PC-3 (cell line): ENCODE measurements at regions not wholly inside any gene's neighbourhood (a gene's known extent, or its start where the extent isn't known, plus 50 kb on each side); places are given as distances from the start of the nearest gene placed in this dataset.

Experiments
- ATAC-seq: fragments of 200-7000 bp; cut with Tn5 transposase; 2 replicates; pipeline ENCODE4 v1.9.1; 2020; ENCODE audit warnings: mild to moderate bottlenecking, moderate library complexity
- BruUV-seq: library from RNA; stranded (reverse); fragments of 400-500 nt; replicated peaks from 2 replicates; lab custom pipeline; 2021; lab: Mats Ljungman, UMichigan
- CTCF ChIA-PET: fragments of 300-600 bp; sonication (Branson Sonifier 250); formaldehyde crosslinking; loops from one replicate; lab custom pipeline; 2022; ENCODE audit warnings: antibody characterized with exemption; lab: Charles Lee
- POLR2A ChIA-PET: fragments of 300-600 bp; sonication (Branson Sonifier 250); formaldehyde crosslinking; loops from one replicate; lab custom pipeline; 2022; ENCODE audit warnings: antibody characterized with exemption; ENCODE audit not compliant: unreplicated experiment; lab: Charles Lee
- DNase-seq: peaks from one replicate; pipeline ENCODE4 v3.0.0-alpha.2; 2015
- H2AFZ ChIP-seq: fragments of 300-600 bp; sonication (generic); 2 replicates; pipeline ENCODE4 v1.6.0; 2016; ENCODE audit warnings: antibody characterized with exemption, low read length
- H3F3A ChIP-seq: fragments of 300-600 bp; sonication (generic); one replicate; pipeline ENCODE4 v1.6.0; 2017; ENCODE audit warnings: antibody characterized with exemption, low read length, control low read depth, mild to moderate bottlenecking; ENCODE audit not compliant: unreplicated experiment
- H3K27ac ChIP-seq: fragments of 300-600 bp; sonication (generic); 2 replicates; pipeline ENCODE4 v1.5.1; 2016; ENCODE audit warnings: mild to moderate bottlenecking, low read length
- H3K27me3 ChIP-seq: fragments of 300-600 bp; sonication (generic); 2 replicates; pipeline ENCODE4 v1.6.1; 2016; ENCODE audit warnings: low read length, mixed read lengths
- H3K36me3 ChIP-seq: fragments of 300-600 bp; sonication (generic); 2 replicates; pipeline ENCODE4 v1.6.1; 2016; ENCODE audit warnings: low read depth, mixed run types, low read length, mixed read lengths
- H3K4me1 ChIP-seq: fragments of 300-600 bp; sonication (generic); 2 replicates; pipeline ENCODE4 v1.5.1; 2016; ENCODE audit warnings: low read length; ENCODE audit not compliant: insufficient read depth
- H3K4me2 ChIP-seq: fragments of 300-600 bp; sonication (generic); 2 replicates; pipeline ENCODE4 v1.6.0; 2016; ENCODE audit warnings: low read length
- H3K4me3 ChIP-seq: fragments of 300-600 bp; sonication (generic); 2 replicates; pipeline ENCODE4 v1.5.1; 2016; ENCODE audit warnings: mild to moderate bottlenecking, low read length, mixed read lengths
- H3K79me2 ChIP-seq: fragments of 300-600 bp; sonication (generic); 2 replicates; pipeline ENCODE4 v1.6.1; 2017; ENCODE audit warnings: low read length, mixed read lengths
- H3K9ac ChIP-seq: fragments of 300-600 bp; sonication (generic); 2 replicates; pipeline ENCODE4 v1.6.0; 2016; ENCODE audit warnings: mild to moderate bottlenecking, low read length
- H3K9me2 ChIP-seq: fragments of 300-600 bp; sonication (generic); replicated peaks from 2 replicates; pipeline ENCODE4 v1.6.1; 2016; ENCODE audit warnings: mixed run types, low read length, mixed read lengths
- H3K9me3 ChIP-seq: fragments of 300-600 bp; sonication (generic); 2 replicates; pipeline ENCODE4 v1.6.1; 2016; ENCODE audit warnings: low read length, mixed read lengths
- H4K20me1 ChIP-seq: fragments of 300-600 bp; sonication (generic); 2 replicates; pipeline ENCODE4 v1.6.1; 2016; ENCODE audit warnings: low read length, mixed read lengths
- EZH2 ChIP-seq: fragments of 300-600 bp; sonication (generic); IDR thresholded peaks from one replicate; pipeline ENCODE4 v1.6.1; 2017; ENCODE audit warnings: antibody characterized with exemption, mild to moderate bottlenecking, low read length; ENCODE audit not compliant: unreplicated experiment
- EZH2phosphoT487 ChIP-seq: fragments of 300-600 bp; sonication (generic); IDR thresholded peaks from 2 replicates; pipeline ENCODE4 v1.6.1; 2018; ENCODE audit warnings: mild to moderate bottlenecking, antibody characterized with exemption, low read length, borderline replicate concordance
- intact Hi-C: fragments of 100-400 bp; cut with micrococcal nuclease; formaldehyde crosslinking; loops from 2 replicates; pipeline ENCODE4 v1.9.0; 2023
- TF ChIP-seq, protein P1 (sequence below): fragments of 300-600 bp; sonication (generic); conservative IDR thresholded peaks from 2 replicates; pipeline ENCODE4 v1.5.1; 2017; ENCODE audit warnings: antibody characterized with exemption, low read depth, mild to moderate bottlenecking, low read length

DNA sequence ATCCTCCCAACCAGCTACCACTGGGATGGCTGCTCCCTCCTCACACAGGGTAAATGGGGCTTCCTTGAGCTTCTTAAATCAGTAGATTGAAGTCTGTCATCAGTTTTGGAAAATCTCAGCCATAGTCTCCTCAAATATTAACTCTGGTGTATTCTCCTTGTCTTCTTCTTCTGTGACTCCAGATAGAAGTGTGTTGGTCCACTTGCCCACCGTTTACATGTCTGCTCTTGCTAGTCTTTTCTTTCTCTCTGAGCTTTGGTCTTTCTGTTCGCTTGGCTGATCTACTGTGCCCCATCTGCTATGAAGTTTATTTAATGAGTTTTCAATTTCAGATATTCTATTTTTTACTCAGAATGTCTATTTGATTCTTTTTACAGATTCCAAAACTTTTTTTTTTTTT is 281.7 kb upstream of the HDAC4 start:
- Histone ChIP-seq H3K4me1 (no peaks in the 10 kb centered on the region), H3K4me3 (no peak overlapping the region), H2AFZ (no peak overlapping the region), H3K27ac (no peak overlapping the region), H3K4me2 (no peak overlapping the region), H3F3A (no peaks in the 10 kb centered on the region), H3K9ac (no peak overlapping the region), H3K9me3 (no peaks in the 10 kb centered on the region), H3K36me3 (no peaks in the 10 kb centered on the region), H3K79me2 (no peaks in the 10 kb centered on the region), H3K9me2 (no peaks in the 10 kb centered on the region), H3K27me3 (peaks cover 92% of the 10 kb centered on the region), H4K20me1 (no peaks in the 10 kb centered on the region)
- ATAC-seq (no peak), DNase-seq (no peak)
- CTCF ChIA-PET: no interaction called here
- BruUV-seq: no TSS peak
- POLR2A ChIA-PET: no interaction called here
- TF ChIP-seq, protein P1, sequence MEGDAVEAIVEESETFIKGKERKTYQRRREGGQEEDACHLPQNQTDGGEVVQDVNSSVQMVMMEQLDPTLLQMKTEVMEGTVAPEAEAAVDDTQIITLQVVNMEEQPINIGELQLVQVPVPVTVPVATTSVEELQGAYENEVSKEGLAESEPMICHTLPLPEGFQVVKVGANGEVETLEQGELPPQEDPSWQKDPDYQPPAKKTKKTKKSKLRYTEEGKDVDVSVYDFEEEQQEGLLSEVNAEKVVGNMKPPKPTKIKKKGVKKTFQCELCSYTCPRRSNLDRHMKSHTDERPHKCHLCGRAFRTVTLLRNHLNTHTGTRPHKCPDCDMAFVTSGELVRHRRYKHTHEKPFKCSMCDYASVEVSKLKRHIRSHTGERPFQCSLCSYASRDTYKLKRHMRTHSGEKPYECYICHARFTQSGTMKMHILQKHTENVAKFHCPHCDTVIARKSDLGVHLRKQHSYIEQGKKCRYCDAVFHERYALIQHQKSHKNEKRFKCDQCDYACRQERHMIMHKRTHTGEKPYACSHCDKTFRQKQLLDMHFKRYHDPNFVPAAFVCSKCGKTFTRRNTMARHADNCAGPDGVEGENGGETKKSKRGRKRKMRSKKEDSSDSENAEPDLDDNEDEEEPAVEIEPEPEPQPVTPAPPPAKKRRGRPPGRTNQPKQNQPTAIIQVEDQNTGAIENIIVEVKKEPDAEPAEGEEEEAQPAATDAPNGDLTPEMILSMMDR: no peak
- no peak for TF ChIP-seq EZH2
- TF ChIP-seq EZH2phosphoT487: no peak
- intact Hi-C loops: no loop called here

DNA sequence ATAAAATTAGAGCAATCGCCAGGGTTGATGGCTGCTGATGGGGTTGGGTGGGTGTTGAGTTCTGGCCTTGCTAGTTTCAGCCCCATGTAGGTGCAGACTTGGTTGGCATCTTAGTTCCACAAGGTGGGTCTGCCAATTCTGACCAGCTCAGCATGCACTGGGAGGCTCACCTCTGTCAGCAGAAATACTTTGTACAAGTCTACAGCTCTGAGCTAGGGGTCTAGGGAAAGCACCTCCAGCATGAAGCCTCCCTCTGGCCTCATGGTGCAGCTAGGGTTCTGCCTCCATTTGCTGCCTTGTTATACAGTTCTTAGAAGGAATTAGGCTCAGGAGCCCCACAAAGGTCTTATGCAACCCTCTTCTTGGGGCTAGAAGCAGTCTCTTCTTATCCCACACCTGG is 278.9 kb upstream of the HDAC4 start:
- Histone ChIP-seq H3K27me3 (peaks cover 71% of the 10 kb centered on the region), H4K20me1 (no peaks in the 10 kb centered on the region), H3K9me2 (no peaks in the 10 kb centered on the region), H3K79me2 (no peaks in the 10 kb centered on the region), H3K4me3 (no peak overlapping the region), H3K9me3 (no peaks in the 10 kb centered on the region), H2AFZ (no peak overlapping the region), H3F3A (no peaks in the 10 kb centered on the region), H3K27ac (no peak overlapping the region), H3K4me1 (no peaks in the 10 kb centered on the region), H3K4me2 (no peak overlapping the region), H3K36me3 (no peaks in the 10 kb centered on the region), H3K9ac (no peak overlapping the region)
- TF ChIP-seq EZH2 (no peak), EZH2phosphoT487 (no peak)
- TF ChIP-seq, protein P1: no peak
- CTCF ChIA-PET: no interaction called here
- no TSS peak for BruUV-seq
- DNase-seq (no peak), ATAC-seq (no peak)
- POLR2A ChIA-PET: no interaction called here
- intact Hi-C loops: no loop called here

DNA sequence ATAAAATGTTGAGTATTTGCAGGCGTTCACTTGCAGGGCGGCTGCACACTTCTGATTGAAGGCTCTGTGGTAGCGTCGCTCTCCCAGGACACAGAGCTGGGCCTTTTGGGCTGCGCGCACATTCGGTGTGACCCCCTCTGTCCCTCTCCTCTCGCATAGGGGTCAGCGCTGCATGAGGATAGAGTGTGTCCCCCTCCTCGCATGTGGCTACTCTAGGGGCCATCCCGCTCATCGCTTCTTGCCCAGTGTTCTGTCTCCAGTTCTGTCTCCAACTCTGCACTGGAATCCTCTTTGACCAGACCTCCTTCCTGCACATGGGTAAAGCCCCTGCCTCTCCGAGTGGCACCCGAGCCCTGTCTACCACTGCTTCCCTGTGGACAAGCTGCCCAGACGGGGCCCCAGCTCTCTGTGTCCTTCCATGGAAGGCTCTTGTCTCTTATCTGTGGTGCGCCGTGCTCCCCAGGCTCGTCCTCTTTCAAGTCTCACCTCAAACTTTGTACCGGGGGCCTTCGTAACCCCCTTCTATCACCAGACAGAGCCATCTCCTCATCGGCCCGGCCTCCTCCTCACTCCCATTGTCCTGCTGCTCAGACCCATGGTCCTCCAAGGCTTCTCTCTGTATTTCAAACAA is 278.0 kb upstream of the HDAC4 start:
- DNase-seq: no peak
- H3K9ac ChIP-seq: no peak overlapping the region
- H3K36me3 ChIP-seq: no peaks in the 10 kb centered on the region
- no peak for ATAC-seq
- TF ChIP-seq, protein P1: no peak
- TF ChIP-seq EZH2phosphoT487 (no peak), EZH2 (no peak)
- ChIA-PET POLR2A (no interaction called here), CTCF (no interaction called here)
- no TSS peak for BruUV-seq
- no peak overlapping the region for H2AFZ ChIP-seq
- no peak overlapping the region for H3K4me3 ChIP-seq
- H3K27me3 ChIP-seq: peaks cover 62% of the 10 kb centered on the region
- no peaks in the 10 kb centered on the region for H3K9me2 ChIP-seq
- no peaks in the 10 kb centered on the region for H3K79me2 ChIP-seq
- H4K20me1 ChIP-seq: no peaks in the 10 kb centered on the region
- no peaks in the 10 kb centered on the region for H3K4me1 ChIP-seq
- no peak overlapping the region for H3K27ac ChIP-seq
- intact Hi-C loops: no loop called here
- H3F3A ChIP-seq: no peaks in the 10 kb centered on the region
- no peaks in the 10 kb centered on the region for H3K9me3 ChIP-seq
- H3K4me2 ChIP-seq: no peak overlapping the region
